ENCODE measurements at regions not wholly inside any gene's neighbourhood (a gene's known extent, or its start where the extent isn't known, plus 50 kb on each side); places are given as distances from the start of the nearest gene placed in this dataset.

GRCh38 chr2:118241128-118241527 is 152.9 kb downstream of the INSIG2 start:
- no peak overlapping the region for H3K4me2 ChIP-seq (ENCODE audit: insufficient read depth, low read length)
- POLR2A ChIA-PET, result no interaction called here
- DNase-seq (ENCODE audit: extremely low read depth in 1 of 4, low spot score in 3 of 4), result no peak
- TF ChIP-seq NFIC (IDR thresholded peaks at IDR 0.05) (no peak), ZBTB1 (CRISPR knock-in tag; IDR thresholded peaks at IDR 0.05; ENCODE audit: borderline replicate concordance, low read depth) (no peak), TARDBP (IDR thresholded peaks at IDR 0.05) (no peak), CUX1 (CRISPR knock-in tag; IDR thresholded peaks at IDR 0.05) (no peak), RBBP5 (IDR thresholded peaks at IDR 0.05; ENCODE audit: borderline replicate concordance, insufficient read depth, low read length, poor library complexity, severe bottlenecking) (no peak), ILF3 (IDR thresholded peaks at IDR 0.05; ENCODE audit: borderline replicate concordance) (no peak), SMARCB1 (IDR thresholded peaks at IDR 0.05; ENCODE audit: insufficient read length, low read depth) (no peak), TAF1 (IDR thresholded peaks at IDR 0.05; ENCODE audit: control insufficient read depth, extremely low read depth, insufficient read depth, low read length, severe bottlenecking) (no peak), ZKSCAN8 (CRISPR knock-in tag; IDR thresholded peaks at IDR 0.05) (no peak), ZFP36 (IDR thresholded peaks at IDR 0.05; ENCODE audit: low read depth, low read length, partially characterized antibody) (no peak), CEBPG (CRISPR knock-in tag; IDR thresholded peaks at IDR 0.05) (no peak), CEBPG (tag; conservative IDR thresholded peaks at IDR 0.05 in 1 of 2, IDR thresholded peaks at IDR 0.05 in 1 of 2) (no peak), NFIX (CRISPR knock-in tag; IDR thresholded peaks at IDR 0.05; ENCODE audit: low read depth) (no peak)
- TF ChIP-seq, protein P1, sequence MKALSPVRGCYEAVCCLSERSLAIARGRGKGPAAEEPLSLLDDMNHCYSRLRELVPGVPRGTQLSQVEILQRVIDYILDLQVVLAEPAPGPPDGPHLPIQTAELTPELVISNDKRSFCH (CRISPR knock-in tag; IDR thresholded peaks at IDR 0.05), result no peak
- TF ChIP-seq, protein P1 (tag; IDR thresholded peaks at IDR 0.05), result no peak
- TF ChIP-seq, protein P2, sequence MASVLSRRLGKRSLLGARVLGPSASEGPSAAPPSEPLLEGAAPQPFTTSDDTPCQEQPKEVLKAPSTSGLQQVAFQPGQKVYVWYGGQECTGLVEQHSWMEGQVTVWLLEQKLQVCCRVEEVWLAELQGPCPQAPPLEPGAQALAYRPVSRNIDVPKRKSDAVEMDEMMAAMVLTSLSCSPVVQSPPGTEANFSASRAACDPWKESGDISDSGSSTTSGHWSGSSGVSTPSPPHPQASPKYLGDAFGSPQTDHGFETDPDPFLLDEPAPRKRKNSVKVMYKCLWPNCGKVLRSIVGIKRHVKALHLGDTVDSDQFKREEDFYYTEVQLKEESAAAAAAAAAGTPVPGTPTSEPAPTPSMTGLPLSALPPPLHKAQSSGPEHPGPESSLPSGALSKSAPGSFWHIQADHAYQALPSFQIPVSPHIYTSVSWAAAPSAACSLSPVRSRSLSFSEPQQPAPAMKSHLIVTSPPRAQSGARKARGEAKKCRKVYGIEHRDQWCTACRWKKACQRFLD (CRISPR knock-in tag; IDR thresholded peaks at IDR 0.05), result no peak

More at GRCh38 chr2:118241128-118241527, 152.9 kb downstream of the INSIG2 start:
- Histone ChIP-seq H3K4me3 (no peak overlapping the region), H3K79me2 (ENCODE audit: control insufficient read depth, insufficient read depth, low read length) (no peaks in the 10 kb centered on the region), H3K27ac (ENCODE audit: extremely low read depth, low read depth, low read length) (no peak overlapping the region), H3K4me1 (replicated peaks in 1 of 2; ENCODE audit: control insufficient read depth in 2 of 2, insufficient read depth in 2 of 2, low read length in 2 of 2) (no peaks in the 10 kb centered on the region), H3K9me3 (replicated peaks; ENCODE audit: control insufficient read depth, insufficient read depth, low read depth, low read length) (no peaks in the 10 kb centered on the region), H3K27me3 (ENCODE audit: control insufficient read depth in 2 of 2, insufficient read depth in 2 of 2, low read length in 2 of 2) (peaks cover 0 to 20% of the 10 kb centered on the region in 2 experiments; a peak in 2 of 5 replicates), H3K9ac (ENCODE audit: insufficient read depth in 1 of 2, low read depth in 2 of 2, low read length in 2 of 2) (no peak overlapping the region), H4K20me1 (replicated peaks; ENCODE audit: control insufficient read depth, insufficient read depth, low read length) (no peaks in the 10 kb centered on the region), H3K9me1 (ENCODE audit: control insufficient read depth, insufficient read depth, low read length) (no peaks in the 10 kb centered on the region), H3K36me3 (ENCODE audit: control insufficient read depth, insufficient read depth, low read length) (no peaks in the 10 kb centered on the region), H2AFZ (ENCODE audit: low read depth, low read length) (no peak overlapping the region)
- in situ Hi-C loops (cut with MboI), result no loop called here
- FAIRE-seq (no peak), ATAC-seq (no peak)
- CTCF ChIA-PET (ENCODE audit: low intra/inter-chr PET ratio), result no interaction called here
- intact Hi-C loops (cut with micrococcal nuclease), result no loop called here
- 2% methylated on average over 8 of the region's 8 CpGs for WGBS (ENCODE audit: insufficient coverage, low coverage, missing lambda C conversion rate)
- no TSS peak for BruUV-seq (replicated peaks)

All from K562 (cell line).